ENCODE measurements at regions not wholly inside any gene's neighbourhood (a gene's known extent, or its start where the extent isn't known, plus 50 kb on each side); places are given as distances from the start of the nearest gene placed in this dataset.

DNA sequence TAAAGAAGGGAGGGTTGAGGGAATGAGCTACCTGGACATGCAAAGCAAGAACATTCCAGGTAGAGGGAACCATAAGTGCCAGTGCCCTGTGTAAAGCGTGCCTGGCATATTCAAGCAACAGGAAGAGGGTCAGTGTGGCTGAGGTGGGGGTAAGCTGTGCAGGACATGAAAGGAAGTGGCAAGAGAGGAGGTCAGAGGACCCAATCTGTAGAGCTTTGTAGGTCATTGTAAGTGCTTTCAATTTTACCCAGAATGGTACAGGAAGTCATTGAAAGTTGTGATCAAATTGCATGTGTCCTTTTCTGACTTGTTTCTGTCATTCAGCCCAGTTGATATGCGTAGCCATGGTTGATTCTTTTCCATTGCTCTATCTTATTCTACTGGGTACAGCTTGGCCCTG, 156.6 kb downstream of the NOC3L start:
- no peak for ATAC-seq (ENCODE audit: low read depth)
- no peaks in the 10 kb centered on the region for H3K36me3 ChIP-seq (ENCODE audit: low read depth)
- TF ChIP-seq, protein P1, sequence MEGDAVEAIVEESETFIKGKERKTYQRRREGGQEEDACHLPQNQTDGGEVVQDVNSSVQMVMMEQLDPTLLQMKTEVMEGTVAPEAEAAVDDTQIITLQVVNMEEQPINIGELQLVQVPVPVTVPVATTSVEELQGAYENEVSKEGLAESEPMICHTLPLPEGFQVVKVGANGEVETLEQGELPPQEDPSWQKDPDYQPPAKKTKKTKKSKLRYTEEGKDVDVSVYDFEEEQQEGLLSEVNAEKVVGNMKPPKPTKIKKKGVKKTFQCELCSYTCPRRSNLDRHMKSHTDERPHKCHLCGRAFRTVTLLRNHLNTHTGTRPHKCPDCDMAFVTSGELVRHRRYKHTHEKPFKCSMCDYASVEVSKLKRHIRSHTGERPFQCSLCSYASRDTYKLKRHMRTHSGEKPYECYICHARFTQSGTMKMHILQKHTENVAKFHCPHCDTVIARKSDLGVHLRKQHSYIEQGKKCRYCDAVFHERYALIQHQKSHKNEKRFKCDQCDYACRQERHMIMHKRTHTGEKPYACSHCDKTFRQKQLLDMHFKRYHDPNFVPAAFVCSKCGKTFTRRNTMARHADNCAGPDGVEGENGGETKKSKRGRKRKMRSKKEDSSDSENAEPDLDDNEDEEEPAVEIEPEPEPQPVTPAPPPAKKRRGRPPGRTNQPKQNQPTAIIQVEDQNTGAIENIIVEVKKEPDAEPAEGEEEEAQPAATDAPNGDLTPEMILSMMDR (IDR thresholded peaks at IDR 0.05; ENCODE audit: poor library complexity, severe bottlenecking), result no peak
- H3K27ac ChIP-seq (ENCODE audit: poor library complexity, severe bottlenecking), result no peak overlapping the region
- H3K4me3 ChIP-seq (ENCODE audit: severe bottlenecking), result no peak overlapping the region
- no peaks in the 10 kb centered on the region for H3K4me1 ChIP-seq (ENCODE audit: insufficient read depth, poor library complexity, severe bottlenecking)
- no peaks in the 10 kb centered on the region for H3K9me3 ChIP-seq (ENCODE audit: severe bottlenecking)
- H3K27me3 ChIP-seq (ENCODE audit: insufficient read depth, poor library complexity, severe bottlenecking), result no peaks in the 10 kb centered on the region
- DNase-seq (ENCODE audit: low spot score), result no peak

DNA sequence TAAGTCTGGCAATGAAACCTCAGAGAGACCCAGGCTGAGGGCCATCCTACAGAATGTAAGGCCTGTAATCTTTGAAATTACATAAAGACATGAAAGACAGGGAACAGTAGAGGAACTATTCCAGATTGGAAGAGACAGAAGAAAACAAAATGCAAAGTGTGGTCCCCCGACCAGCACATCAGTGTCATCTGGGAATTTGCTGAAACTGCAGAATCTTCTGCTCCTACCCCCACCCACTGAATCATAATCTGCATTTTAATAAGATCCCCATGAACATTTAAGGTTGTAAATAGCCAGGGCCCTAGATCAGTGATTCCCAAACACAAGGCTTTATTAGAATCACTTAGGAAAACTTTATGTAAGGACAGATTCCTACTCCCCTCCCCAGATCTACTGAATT, 154.4 kb downstream of the NOC3L start:
- no peaks in the 10 kb centered on the region for H3K27me3 ChIP-seq (ENCODE audit: insufficient read depth, poor library complexity, severe bottlenecking)
- H3K9me3 ChIP-seq (ENCODE audit: severe bottlenecking), result no peaks in the 10 kb centered on the region
- TF ChIP-seq, protein P1 (IDR thresholded peaks at IDR 0.05; ENCODE audit: poor library complexity, severe bottlenecking), result no peak
- peaks cover 5% of the 10 kb centered on the region for H3K4me1 ChIP-seq (ENCODE audit: insufficient read depth, poor library complexity, severe bottlenecking)
- H3K4me3 ChIP-seq (ENCODE audit: severe bottlenecking), result no peak overlapping the region
- ATAC-seq (ENCODE audit: low read depth), result no peak
- no peaks in the 10 kb centered on the region for H3K36me3 ChIP-seq (ENCODE audit: low read depth)
- no peak for DNase-seq (ENCODE audit: low spot score)
- H3K27ac ChIP-seq (ENCODE audit: poor library complexity, severe bottlenecking), result no peak overlapping the region

DNA sequence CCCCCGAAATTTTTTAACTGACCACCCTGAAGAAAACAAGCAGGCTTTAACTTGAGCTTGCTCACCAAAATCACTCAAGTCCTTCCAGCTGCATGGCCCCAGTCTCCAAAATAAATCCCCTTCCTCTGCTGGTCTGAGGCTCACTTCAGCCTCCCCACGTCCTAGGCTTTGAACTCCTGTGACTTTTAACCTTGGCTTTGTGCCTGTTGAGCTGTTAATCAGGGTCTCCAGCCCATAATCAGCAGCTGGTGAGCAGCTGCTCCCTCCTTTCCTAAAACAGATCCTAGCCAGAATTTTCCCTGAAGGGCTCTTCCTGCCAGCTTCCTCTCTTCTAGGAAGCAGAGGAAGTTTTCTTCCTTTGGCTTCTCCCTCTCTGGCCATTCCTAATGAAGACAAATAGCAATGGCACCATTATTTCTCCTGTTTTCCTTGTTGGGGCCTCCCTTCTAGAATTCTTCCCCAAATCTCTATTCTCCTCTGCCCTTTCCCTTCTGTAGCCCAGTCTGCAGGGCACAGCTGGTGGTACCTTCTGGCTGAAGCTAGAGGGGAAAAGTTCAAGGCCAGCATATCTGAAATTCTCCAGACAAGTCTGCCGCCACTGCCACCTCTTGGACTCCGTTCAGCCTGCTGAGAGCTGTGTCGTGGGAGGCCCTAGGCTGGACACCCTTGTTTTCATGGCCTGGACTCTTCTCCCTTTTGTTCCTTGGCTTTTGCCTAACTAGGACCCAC, 152.1 kb downstream of the NOC3L start:
- Histone ChIP-seq H3K9me3 (ENCODE audit: severe bottlenecking) (no peaks in the 10 kb centered on the region), H3K4me3 (ENCODE audit: severe bottlenecking) (no peak overlapping the region), H3K27ac (ENCODE audit: poor library complexity, severe bottlenecking) (no peak overlapping the region), H3K4me1 (ENCODE audit: insufficient read depth, poor library complexity, severe bottlenecking) (peaks cover 6% of the 10 kb centered on the region), H3K27me3 (ENCODE audit: insufficient read depth, poor library complexity, severe bottlenecking) (no peaks in the 10 kb centered on the region), H3K36me3 (ENCODE audit: low read depth) (no peaks in the 10 kb centered on the region)
- no peak for ATAC-seq (ENCODE audit: low read depth)
- TF ChIP-seq, protein P1 (IDR thresholded peaks at IDR 0.05; ENCODE audit: poor library complexity, severe bottlenecking), result no peak
- DNase-seq (ENCODE audit: low spot score), result no peak

DNA sequence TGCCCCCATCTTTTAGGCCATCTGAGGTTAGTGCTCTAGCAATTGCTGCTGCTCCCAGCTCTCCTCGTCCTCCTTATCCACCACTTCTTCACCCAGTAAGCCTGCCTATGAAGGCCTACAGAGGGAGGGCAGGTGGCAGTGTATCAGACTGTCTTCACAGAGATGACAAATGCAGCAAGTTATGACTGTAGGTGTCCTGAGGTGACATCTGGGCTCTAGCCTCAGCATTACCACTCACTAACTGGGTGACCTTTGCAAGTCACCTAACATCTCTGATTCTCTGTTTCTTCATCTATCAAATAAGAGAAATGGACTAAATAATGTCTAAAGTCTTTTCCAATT, 151.6 kb downstream of the NOC3L start:
- TF ChIP-seq, protein P1 (IDR thresholded peaks at IDR 0.05; ENCODE audit: poor library complexity, severe bottlenecking), result no peak
- H3K4me3 ChIP-seq (ENCODE audit: severe bottlenecking), result no peak overlapping the region
- peaks cover 6% of the 10 kb centered on the region for H3K4me1 ChIP-seq (ENCODE audit: insufficient read depth, poor library complexity, severe bottlenecking)
- ATAC-seq (ENCODE audit: low read depth) (no peak), DNase-seq (ENCODE audit: low spot score) (no peak)
- H3K27ac ChIP-seq (ENCODE audit: poor library complexity, severe bottlenecking), result no peak overlapping the region
- no peaks in the 10 kb centered on the region for H3K27me3 ChIP-seq (ENCODE audit: insufficient read depth, poor library complexity, severe bottlenecking)
- no peaks in the 10 kb centered on the region for H3K36me3 ChIP-seq (ENCODE audit: low read depth)
- no peaks in the 10 kb centered on the region for H3K9me3 ChIP-seq (ENCODE audit: severe bottlenecking)

DNA sequence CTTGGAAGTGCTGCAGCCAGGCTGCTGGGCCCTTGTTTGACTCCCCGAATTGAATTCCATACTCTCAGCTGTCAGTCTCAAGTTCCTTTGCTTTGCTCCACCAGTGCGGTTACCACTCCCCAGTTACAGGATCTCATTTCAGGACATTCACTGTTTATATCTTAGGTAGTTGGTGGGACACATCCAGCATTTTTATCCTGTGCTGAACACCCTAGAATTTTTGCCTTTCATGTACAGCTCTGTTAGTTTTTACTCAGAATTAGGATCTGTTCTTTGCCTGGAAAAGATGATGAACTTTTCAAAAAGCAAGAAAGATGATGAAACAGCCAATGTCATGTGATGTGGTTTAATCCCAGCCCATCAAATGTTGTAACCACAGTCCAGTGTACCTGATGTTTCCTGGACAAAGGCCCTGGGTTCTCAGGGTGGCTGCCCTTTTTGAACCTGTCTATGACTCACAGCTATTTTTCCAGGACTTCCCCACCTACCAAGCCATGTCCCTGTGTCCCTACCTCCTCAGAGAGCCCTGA, 149.7 kb downstream of the NOC3L start:
- H3K27ac ChIP-seq (ENCODE audit: poor library complexity, severe bottlenecking), result no peak overlapping the region
- DNase-seq (ENCODE audit: low spot score), result no peak
- H3K36me3 ChIP-seq (ENCODE audit: low read depth), result no peaks in the 10 kb centered on the region
- no peaks in the 10 kb centered on the region for H3K27me3 ChIP-seq (ENCODE audit: insufficient read depth, poor library complexity, severe bottlenecking)
- no peak overlapping the region for H3K4me3 ChIP-seq (ENCODE audit: severe bottlenecking)
- no peak for ATAC-seq (ENCODE audit: low read depth)
- TF ChIP-seq, protein P1 (IDR thresholded peaks at IDR 0.05; ENCODE audit: poor library complexity, severe bottlenecking), result no peak
- H3K9me3 ChIP-seq (ENCODE audit: severe bottlenecking), result no peaks in the 10 kb centered on the region
- H3K4me1 ChIP-seq (ENCODE audit: insufficient read depth, poor library complexity, severe bottlenecking), result peaks cover 6% of the 10 kb centered on the region
